GM23338 (cell line): ENCODE measurements at regions not wholly inside any gene's neighbourhood (a gene's known extent, or its start where the extent isn't known, plus 50 kb on each side); places are given as distances from the start of the nearest gene placed in this dataset.

Experiments used
- ATAC-seq: fragments of 200-7000 bp; cut with Tn5 transposase; 3 replicates; pipeline ENCODE4 v1.9.1; 2020
- DNase-seq: peaks from one replicate; pipeline ENCODE4 v3.0.0-alpha.2; 2015; ENCODE audit warnings: low spot score
- H2AFZ ChIP-seq: fragments of 200-600 bp; sonication (generic); 2 replicates; pipeline ENCODE4 v1.8.0; 2016; ENCODE audit warnings: antibody characterized with exemption, mild to moderate bottlenecking, moderate library complexity
- H3F3A ChIP-seq: fragments of 200-600 bp; sonication (generic); replicated peaks from 2 replicates; pipeline ENCODE4 v1.8.0; 2017; ENCODE audit warnings: antibody characterized with exemption, mixed run types, low read depth
- H3K27ac ChIP-seq: fragments of 200-600 bp; sonication (generic); 2 replicates; pipeline ENCODE4 v1.6.1; 2016; ENCODE audit warnings: low read depth
- H3K27me3 ChIP-seq: fragments of 200-600 bp; sonication (generic); 2 replicates; pipeline ENCODE4 v1.8.0; 2016; ENCODE audit warnings: mild to moderate bottlenecking, mixed run types, moderate library complexity; ENCODE audit not compliant: insufficient read depth
- H3K36me3 ChIP-seq: fragments of 200-600 bp; sonication (generic); 2 replicates; pipeline ENCODE4 v1.8.0; 2016; ENCODE audit warnings: mild to moderate bottlenecking; ENCODE audit not compliant: insufficient read depth
- H3K4me1 ChIP-seq: fragments of 200-600 bp; sonication (generic); 2 replicates; pipeline ENCODE4 v1.8.0; 2016; ENCODE audit warnings: mild to moderate bottlenecking, moderate library complexity; ENCODE audit not compliant: insufficient read depth
- H3K4me2 ChIP-seq: fragments of 200-600 bp; sonication (generic); 2 replicates; pipeline ENCODE4 v1.7.1; 2017; ENCODE audit warnings: mixed run types
- H3K4me3 ChIP-seq: fragments of 200-600 bp; sonication (generic); 2 replicates; pipeline ENCODE4 v1.6.1; 2016; ENCODE audit warnings: mixed run types
- H3K79me2 ChIP-seq: fragments of 200-600 bp; sonication (generic); replicated peaks from 2 replicates; pipeline ENCODE4 v1.8.0; 2017; ENCODE audit warnings: mild to moderate bottlenecking; ENCODE audit not compliant: insufficient read depth
- H3K9me2 ChIP-seq: fragments of 200-600 bp; sonication (generic); 2 replicates; pipeline ENCODE4 v1.8.0; 2017; ENCODE audit not compliant: insufficient read depth
- H4K20me1 ChIP-seq: fragments of 200-600 bp; sonication (generic); replicated peaks from 2 replicates; pipeline ENCODE4 v1.8.0; 2017; ENCODE audit warnings: mild to moderate bottlenecking; ENCODE audit not compliant: insufficient read depth
- H3K27ac Mint-ChIP-seq: 2 replicates; pipeline ENCODE4 v1.8.0; 2020; ENCODE audit warnings: inconsistent platforms, mild to moderate bottlenecking, moderate library complexity, mixed read lengths
- H3K27me3 Mint-ChIP-seq: 3 replicates; pipeline ENCODE4 v1.8.0; 2022; ENCODE audit warnings: low read depth, mild to moderate bottlenecking, moderate library complexity, mixed read lengths, inconsistent platforms; ENCODE audit not compliant: insufficient read depth, poor library complexity
- H3K36me3 Mint-ChIP-seq: 3 replicates; pipeline ENCODE4 v1.8.0; 2021; ENCODE audit warnings: low read depth, mild to moderate bottlenecking, inconsistent platforms, moderate library complexity, mixed read lengths
- H3K4me1 Mint-ChIP-seq: 3 replicates; pipeline ENCODE4 v1.8.0; 2020; ENCODE audit warnings: mild to moderate bottlenecking, inconsistent platforms, mixed read lengths
- H3K4me3 Mint-ChIP-seq: 3 replicates; pipeline ENCODE4 v1.8.0; 2021; ENCODE audit warnings: moderate library complexity, mild to moderate bottlenecking, inconsistent platforms, mixed read lengths
- H3K9me3 Mint-ChIP-seq: 3 replicates; pipeline ENCODE4 v1.8.0; 2020; ENCODE audit warnings: moderate library complexity, mild to moderate bottlenecking, inconsistent platforms, mixed read lengths
- CREB1 ChIP-seq: fragments of 250-450 bp; sonication (Bioruptor Pico); IDR thresholded peaks from 2 replicates; pipeline ENCODE4 v1.5.0; 2020; ENCODE audit warnings: low read depth, mild to moderate bottlenecking, moderate library complexity
- EZH2 ChIP-seq: fragments of 200-600 bp; sonication (generic); IDR thresholded peaks from one replicate; pipeline ENCODE4 v1.8.0; 2017; ENCODE audit warnings: antibody characterized with exemption, mild to moderate bottlenecking, low read depth; ENCODE audit not compliant: unreplicated experiment
- EZH2phosphoT487 ChIP-seq: fragments of 200-600 bp; sonication (generic); IDR thresholded peaks from one replicate; pipeline ENCODE4 v1.8.1; 2018; ENCODE audit warnings: antibody characterized with exemption; ENCODE audit not compliant: unreplicated experiment
- JUNB ChIP-seq: IDR thresholded peaks from one replicate; pipeline ENCODE4 v1.6.1; 2016; ENCODE audit warnings: antibody characterized with exemption; ENCODE audit not compliant: unreplicated experiment
- NANOG ChIP-seq: IDR thresholded peaks from 2 replicates; pipeline ENCODE4 v1.6.1; 2016; ENCODE audit warnings: antibody characterized with exemption, borderline replicate concordance
- POLR2AphosphoS5 ChIP-seq: IDR thresholded peaks from 2 replicates; pipeline ENCODE4 v1.6.1; 2016; ENCODE audit warnings: antibody characterized with exemption, low read depth
- STAT1 ChIP-seq: IDR thresholded peaks from one replicate; pipeline ENCODE4 v1.6.1; 2016; ENCODE audit warnings: antibody characterized with exemption; ENCODE audit not compliant: unreplicated experiment
- ZNF114 ChIP-seq: fragments of 250-450 bp; sonication (Bioruptor Pico); IDR thresholded peaks from 2 replicates; pipeline ENCODE4 v1.5.0; 2020; ENCODE audit warnings: mild to moderate bottlenecking, moderate library complexity
- TF ChIP-seq, protein P1 (sequence below), 2 experiments: fragments of 200-600 bp in 1 of 2; sonication (generic) in 1 of 2; conservative IDR thresholded peaks; 2 replicates each; pipeline versions ENCODE4 v1.5.1 to v1.6.1; 2016 to 2017; ENCODE audit warnings: antibody characterized with exemption in 2 of 2, low read depth in 2 of 2, mild to moderate bottlenecking in 2 of 2, moderate library complexity in 1 of 2
- TF ChIP-seq, protein P2 (sequence below): IDR thresholded peaks from one replicate; pipeline ENCODE4 v1.6.1; 2018; ENCODE audit warnings: antibody characterized with exemption; ENCODE audit not compliant: unreplicated experiment

DNA sequence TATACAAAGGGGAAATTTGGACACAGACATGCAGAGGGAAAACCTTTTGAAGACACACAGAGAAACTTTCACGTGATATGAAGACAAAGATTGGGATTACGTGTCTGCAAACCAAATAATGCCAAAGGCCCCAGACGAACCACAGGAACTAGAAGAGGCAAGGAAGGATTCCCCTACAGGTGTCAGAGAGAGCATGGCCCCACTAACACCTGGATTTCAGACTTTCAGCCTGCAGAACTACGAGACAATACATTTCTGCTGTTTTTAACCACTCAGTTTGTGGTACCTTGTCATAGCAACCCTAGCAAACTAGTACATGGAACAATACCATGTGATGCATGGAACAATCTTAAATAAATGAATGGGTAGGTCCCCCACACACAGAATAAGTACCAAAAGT is 341.0 kb downstream of the HDGFL1 start:
- H3F3A ChIP-seq = no peaks in the 10 kb centered on the region
- no peaks in the 10 kb centered on the region for H3K9me2 ChIP-seq
- no peaks in the 10 kb centered on the region for H3K79me2 ChIP-seq
- no peaks in the 10 kb centered on the region for H3K27me3 ChIP-seq
- no peak overlapping the region for H3K4me2 ChIP-seq
- no peaks in the 10 kb centered on the region for H3K36me3 Mint-ChIP-seq
- no peaks in the 10 kb centered on the region for H3K36me3 ChIP-seq
- H3K9me3 Mint-ChIP-seq = no peaks in the 10 kb centered on the region; the same call in 2 of the 3 replicates
- DNase-seq = no peak
- ATAC-seq = no peak
- H3K27ac ChIP-seq = no peak overlapping the region
- peaks cover 11% of the 10 kb centered on the region; the same call in 2 of the 3 replicates for H3K4me1 Mint-ChIP-seq
- no peak overlapping the region for H2AFZ ChIP-seq
- peaks cover 2% of the 10 kb centered on the region for H3K27me3 Mint-ChIP-seq
- no peak overlapping the region for H3K27ac Mint-ChIP-seq
- H4K20me1 ChIP-seq = no peaks in the 10 kb centered on the region
- peaks cover 9% of the 10 kb centered on the region for H3K4me1 ChIP-seq
- no peak overlapping the region for H3K4me3 ChIP-seq
- no peak overlapping the region for H3K4me3 Mint-ChIP-seq
- no peak for TF ChIP-seq JUNB
- TF ChIP-seq ZNF114 (CRISPR knock-in tag) = no peak
- TF ChIP-seq CREB1 (CRISPR knock-in tag) = no peak
- TF ChIP-seq, protein P1, sequence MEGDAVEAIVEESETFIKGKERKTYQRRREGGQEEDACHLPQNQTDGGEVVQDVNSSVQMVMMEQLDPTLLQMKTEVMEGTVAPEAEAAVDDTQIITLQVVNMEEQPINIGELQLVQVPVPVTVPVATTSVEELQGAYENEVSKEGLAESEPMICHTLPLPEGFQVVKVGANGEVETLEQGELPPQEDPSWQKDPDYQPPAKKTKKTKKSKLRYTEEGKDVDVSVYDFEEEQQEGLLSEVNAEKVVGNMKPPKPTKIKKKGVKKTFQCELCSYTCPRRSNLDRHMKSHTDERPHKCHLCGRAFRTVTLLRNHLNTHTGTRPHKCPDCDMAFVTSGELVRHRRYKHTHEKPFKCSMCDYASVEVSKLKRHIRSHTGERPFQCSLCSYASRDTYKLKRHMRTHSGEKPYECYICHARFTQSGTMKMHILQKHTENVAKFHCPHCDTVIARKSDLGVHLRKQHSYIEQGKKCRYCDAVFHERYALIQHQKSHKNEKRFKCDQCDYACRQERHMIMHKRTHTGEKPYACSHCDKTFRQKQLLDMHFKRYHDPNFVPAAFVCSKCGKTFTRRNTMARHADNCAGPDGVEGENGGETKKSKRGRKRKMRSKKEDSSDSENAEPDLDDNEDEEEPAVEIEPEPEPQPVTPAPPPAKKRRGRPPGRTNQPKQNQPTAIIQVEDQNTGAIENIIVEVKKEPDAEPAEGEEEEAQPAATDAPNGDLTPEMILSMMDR (conservative IDR thresholded peaks at IDR 0.05; ENCODE audit: low read depth in 2 of 2) = no peak
- no peak for TF ChIP-seq NANOG
- TF ChIP-seq POLR2AphosphoS5 = no peak
- no peak for TF ChIP-seq EZH2
- TF ChIP-seq, protein P2, sequence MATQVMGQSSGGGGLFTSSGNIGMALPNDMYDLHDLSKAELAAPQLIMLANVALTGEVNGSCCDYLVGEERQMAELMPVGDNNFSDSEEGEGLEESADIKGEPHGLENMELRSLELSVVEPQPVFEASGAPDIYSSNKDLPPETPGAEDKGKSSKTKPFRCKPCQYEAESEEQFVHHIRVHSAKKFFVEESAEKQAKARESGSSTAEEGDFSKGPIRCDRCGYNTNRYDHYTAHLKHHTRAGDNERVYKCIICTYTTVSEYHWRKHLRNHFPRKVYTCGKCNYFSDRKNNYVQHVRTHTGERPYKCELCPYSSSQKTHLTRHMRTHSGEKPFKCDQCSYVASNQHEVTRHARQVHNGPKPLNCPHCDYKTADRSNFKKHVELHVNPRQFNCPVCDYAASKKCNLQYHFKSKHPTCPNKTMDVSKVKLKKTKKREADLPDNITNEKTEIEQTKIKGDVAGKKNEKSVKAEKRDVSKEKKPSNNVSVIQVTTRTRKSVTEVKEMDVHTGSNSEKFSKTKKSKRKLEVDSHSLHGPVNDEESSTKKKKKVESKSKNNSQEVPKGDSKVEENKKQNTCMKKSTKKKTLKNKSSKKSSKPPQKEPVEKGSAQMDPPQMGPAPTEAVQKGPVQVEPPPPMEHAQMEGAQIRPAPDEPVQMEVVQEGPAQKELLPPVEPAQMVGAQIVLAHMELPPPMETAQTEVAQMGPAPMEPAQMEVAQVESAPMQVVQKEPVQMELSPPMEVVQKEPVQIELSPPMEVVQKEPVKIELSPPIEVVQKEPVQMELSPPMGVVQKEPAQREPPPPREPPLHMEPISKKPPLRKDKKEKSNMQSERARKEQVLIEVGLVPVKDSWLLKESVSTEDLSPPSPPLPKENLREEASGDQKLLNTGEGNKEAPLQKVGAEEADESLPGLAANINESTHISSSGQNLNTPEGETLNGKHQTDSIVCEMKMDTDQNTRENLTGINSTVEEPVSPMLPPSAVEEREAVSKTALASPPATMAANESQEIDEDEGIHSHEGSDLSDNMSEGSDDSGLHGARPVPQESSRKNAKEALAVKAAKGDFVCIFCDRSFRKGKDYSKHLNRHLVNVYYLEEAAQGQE = no peak
- TF ChIP-seq EZH2phosphoT487 = no peak
- TF ChIP-seq STAT1 = no peak

DNA sequence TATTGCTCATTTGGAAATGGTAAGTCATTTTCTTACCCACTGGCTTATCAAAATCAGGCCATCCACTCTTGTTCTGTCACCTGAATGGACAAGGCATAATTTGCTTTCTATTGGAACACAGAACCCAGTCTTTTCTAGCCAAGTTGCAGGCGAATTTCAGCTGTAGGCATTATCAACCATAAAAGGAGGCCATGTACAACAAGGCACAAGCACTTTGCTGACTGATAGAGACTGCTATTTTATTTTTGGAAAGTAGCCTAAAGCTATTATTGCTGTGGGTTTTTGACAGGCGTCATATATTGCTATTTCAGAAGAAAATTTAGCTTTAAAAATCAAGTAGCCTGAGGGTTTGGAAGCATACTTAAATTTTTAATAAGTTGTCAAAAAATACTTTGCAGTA is 344.2 kb downstream of the HDGFL1 start:
- DNase-seq (no peak), ATAC-seq (no peak)
- peaks cover 4% of the 10 kb centered on the region; the same call in 2 of the 3 replicates for H3K9me3 Mint-ChIP-seq
- 0 out of 3 replicates have a peak, but pooled peaks cover 4% of the 10 kb centered on the region for H3K4me1 Mint-ChIP-seq
- H3K27me3 ChIP-seq = no peaks in the 10 kb centered on the region
- no peak overlapping the region for H2AFZ ChIP-seq
- no peaks in the 10 kb centered on the region for H3F3A ChIP-seq
- no peak overlapping the region for H3K4me3 Mint-ChIP-seq
- no peaks in the 10 kb centered on the region for H3K36me3 Mint-ChIP-seq
- H3K4me3 ChIP-seq = no peak overlapping the region
- peaks cover 5% of the 10 kb centered on the region; the same call in 1 of the 2 replicates for H3K4me1 ChIP-seq
- H3K36me3 ChIP-seq = no peaks in the 10 kb centered on the region
- no peaks in the 10 kb centered on the region for H4K20me1 ChIP-seq
- no peak for TF ChIP-seq JUNB
- TF ChIP-seq NANOG = no peak
- no peak overlapping the region for H3K4me2 ChIP-seq
- H3K27ac ChIP-seq = no peak overlapping the region
- 0 out of 2 replicates have a peak, but pooled peaks cover 4% of the 10 kb centered on the region for H3K9me2 ChIP-seq
- no peak overlapping the region for H3K27ac Mint-ChIP-seq
- H3K27me3 Mint-ChIP-seq = no peaks in the 10 kb centered on the region
- H3K79me2 ChIP-seq = no peaks in the 10 kb centered on the region
